B cell (primary cell): ENCODE measurements at regions not wholly inside any gene's neighbourhood (a gene's known extent, or its start where the extent isn't known, plus 50 kb on each side); places are given as distances from the start of the nearest gene placed in this dataset.
"Not testable (repeated sequence)": the region's sequence is repeated elsewhere in the genome, so short reads cannot be mapped to it uniquely, and the experiment has no call there.

Experiments
- EZH2 ChIP-seq: IDR thresholded peaks from 2 replicates; pipeline ENCODE4 v1.6.1; 2012; ENCODE audit warnings: borderline replicate concordance, low read depth, mild to moderate bottlenecking, moderate library complexity, low read length; ENCODE audit not compliant: insufficient read depth, poor library complexity, severe bottlenecking
- TF ChIP-seq, protein P1 (sequence below): fragments of 200-600 bp; IDR thresholded peaks from one replicate; pipeline ENCODE4 v1.8.0; 2022; ENCODE audit warnings: antibody characterized with exemption, mild to moderate bottlenecking

DNA sequence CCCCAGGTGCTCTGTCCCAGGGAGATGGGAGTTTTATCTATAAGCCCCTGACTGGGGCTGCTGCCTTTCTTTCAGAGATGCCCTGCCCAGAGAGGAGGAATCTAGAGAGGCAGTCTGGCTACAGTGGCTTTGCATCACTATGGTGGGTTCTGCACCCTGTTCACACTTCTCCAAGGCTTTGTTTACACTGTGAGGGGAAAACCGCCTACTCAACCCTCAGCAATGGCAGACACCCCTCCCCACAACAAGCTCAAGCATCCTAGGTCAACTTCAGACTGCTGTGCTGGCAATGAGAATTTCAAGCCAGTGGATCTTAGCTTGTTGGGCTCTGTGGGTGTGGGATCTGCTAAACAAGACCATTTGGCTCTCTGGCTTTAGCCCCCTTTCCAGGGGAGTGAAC lies 204.4 kb upstream of the THRB start:
- TF ChIP-seq, protein P1, sequence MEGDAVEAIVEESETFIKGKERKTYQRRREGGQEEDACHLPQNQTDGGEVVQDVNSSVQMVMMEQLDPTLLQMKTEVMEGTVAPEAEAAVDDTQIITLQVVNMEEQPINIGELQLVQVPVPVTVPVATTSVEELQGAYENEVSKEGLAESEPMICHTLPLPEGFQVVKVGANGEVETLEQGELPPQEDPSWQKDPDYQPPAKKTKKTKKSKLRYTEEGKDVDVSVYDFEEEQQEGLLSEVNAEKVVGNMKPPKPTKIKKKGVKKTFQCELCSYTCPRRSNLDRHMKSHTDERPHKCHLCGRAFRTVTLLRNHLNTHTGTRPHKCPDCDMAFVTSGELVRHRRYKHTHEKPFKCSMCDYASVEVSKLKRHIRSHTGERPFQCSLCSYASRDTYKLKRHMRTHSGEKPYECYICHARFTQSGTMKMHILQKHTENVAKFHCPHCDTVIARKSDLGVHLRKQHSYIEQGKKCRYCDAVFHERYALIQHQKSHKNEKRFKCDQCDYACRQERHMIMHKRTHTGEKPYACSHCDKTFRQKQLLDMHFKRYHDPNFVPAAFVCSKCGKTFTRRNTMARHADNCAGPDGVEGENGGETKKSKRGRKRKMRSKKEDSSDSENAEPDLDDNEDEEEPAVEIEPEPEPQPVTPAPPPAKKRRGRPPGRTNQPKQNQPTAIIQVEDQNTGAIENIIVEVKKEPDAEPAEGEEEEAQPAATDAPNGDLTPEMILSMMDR = not testable (repeated sequence)
- TF ChIP-seq EZH2 = not testable (repeated sequence)
